H9 (cell line): ENCODE measurements at regions not wholly inside any gene's neighbourhood (a gene's known extent, or its start where the extent isn't known, plus 50 kb on each side); places are given as distances from the start of the nearest gene placed in this dataset.

Source experiments
- DNase-seq: peaks from one replicate; pipeline ENCODE4 v3.0.0-alpha.2; 2017
- H2AFZ ChIP-seq: one replicate; pipeline ENCODE4 v1.6.1; 2013; ENCODE audit warnings: mild to moderate bottlenecking, low read length, control low read depth, moderate library complexity
- H2AK5ac ChIP-seq: 2 replicates; pipeline ENCODE4 v1.6.1; 2013; ENCODE audit warnings: low read length, control low read depth, mixed read lengths; ENCODE audit not compliant: insufficient read length
- H2BK120ac ChIP-seq: one replicate; pipeline ENCODE4 v1.6.1; 2013; ENCODE audit warnings: low read depth, mild to moderate bottlenecking, low read length, control low read depth, inconsistent platforms; ENCODE audit not compliant: poor library complexity, severe bottlenecking
- H2BK12ac ChIP-seq: 2 replicates; pipeline ENCODE4 v1.6.1; 2013; ENCODE audit warnings: low read length, control low read depth, mixed read lengths, low read depth; ENCODE audit not compliant: insufficient read length
- H2BK15ac ChIP-seq: 2 replicates; pipeline ENCODE4 v1.6.1; 2013; ENCODE audit warnings: low read depth, low read length, control low read depth
- H2BK20ac ChIP-seq: one replicate; pipeline ENCODE4 v1.6.1; 2013; ENCODE audit warnings: low read depth, mild to moderate bottlenecking, low read length, control low read depth, inconsistent platforms; ENCODE audit not compliant: poor library complexity, severe bottlenecking
- H2BK5ac ChIP-seq: 2 replicates; pipeline ENCODE4 v1.6.1; 2013; ENCODE audit warnings: low read length, control low read depth, mixed read lengths; ENCODE audit not compliant: insufficient read length
- H3K14ac ChIP-seq: 2 replicates; pipeline ENCODE4 v1.6.1; 2013; ENCODE audit warnings: low read length, control low read depth; ENCODE audit not compliant: insufficient read depth
- H3K18ac ChIP-seq: 2 replicates; pipeline ENCODE4 v1.6.1; 2013; ENCODE audit warnings: low read depth, mild to moderate bottlenecking, mixed read lengths, low read length, control low read depth; ENCODE audit not compliant: insufficient read length
- H3K23ac ChIP-seq: 2 replicates; pipeline ENCODE4 v1.6.1; 2013; ENCODE audit warnings: low read length, control low read depth, mixed read lengths, low read depth; ENCODE audit not compliant: insufficient read length
- H3K23me2 ChIP-seq: 2 replicates; pipeline ENCODE4 v1.6.1; 2013; ENCODE audit warnings: low read depth, mild to moderate bottlenecking, mixed read lengths, low read length, control low read depth; ENCODE audit not compliant: insufficient read length, poor library complexity, severe bottlenecking
- H3K27ac ChIP-seq: 2 replicates; pipeline ENCODE4 v1.5.1; 2013; ENCODE audit warnings: low read length, control low read depth, mixed read lengths, low read depth; ENCODE audit not compliant: insufficient read length
- H3K27me3 ChIP-seq: 2 replicates; pipeline ENCODE4 v1.6.1; 2013; ENCODE audit warnings: low read length, control low read depth, inconsistent platforms; ENCODE audit not compliant: insufficient read depth
- H3K4ac ChIP-seq: 2 replicates; pipeline ENCODE4 v1.6.1; 2013; ENCODE audit warnings: low read depth, mild to moderate bottlenecking, control low read depth, inconsistent platforms, low read length, moderate library complexity
- H3K4me1 ChIP-seq: 2 replicates; pipeline ENCODE4 v1.6.1; 2013; ENCODE audit warnings: low read length, control low read depth, inconsistent platforms; ENCODE audit not compliant: insufficient read depth
- H3K4me2 ChIP-seq: 2 replicates; pipeline ENCODE4 v1.6.1; 2013; ENCODE audit warnings: low read length, control low read depth, mixed read lengths; ENCODE audit not compliant: insufficient read length, insufficient read depth
- H3K56ac ChIP-seq: 2 replicates; pipeline ENCODE4 v1.6.1; 2013; ENCODE audit warnings: low read depth, mild to moderate bottlenecking, mixed read lengths, low read length, control low read depth; ENCODE audit not compliant: insufficient read length
- H3K79me1 ChIP-seq: 2 replicates; pipeline ENCODE4 v1.6.1; 2013; ENCODE audit warnings: low read depth, mild to moderate bottlenecking, moderate library complexity, low read length, control low read depth, inconsistent platforms; ENCODE audit not compliant: insufficient read depth, poor library complexity, severe bottlenecking
- H3K79me2 ChIP-seq: 2 replicates; pipeline ENCODE4 v1.6.1; 2013; ENCODE audit warnings: low read length, control low read depth, inconsistent platforms; ENCODE audit not compliant: insufficient read depth
- H3K9ac ChIP-seq: 2 replicates; pipeline ENCODE4 v1.6.1; 2013; ENCODE audit warnings: low read length, control low read depth, mixed read lengths; ENCODE audit not compliant: insufficient read length; ENCODE audit errors: extremely low read depth
- H3K9me3 ChIP-seq: one replicate; pipeline ENCODE4 v1.6.1; 2013; ENCODE audit warnings: low read depth, low read length, inconsistent platforms; ENCODE audit not compliant: control insufficient read depth
- H3T11ph ChIP-seq: one replicate; pipeline ENCODE4 v1.6.1; 2013; ENCODE audit warnings: mild to moderate bottlenecking, low read length, control low read depth, inconsistent platforms
- H4K20me1 ChIP-seq: one replicate; pipeline ENCODE4 v1.6.1; 2013; ENCODE audit not compliant: control insufficient read depth, insufficient read length, insufficient read depth
- H4K5ac ChIP-seq: 2 replicates; pipeline ENCODE4 v1.6.1; 2013; ENCODE audit warnings: low read depth, mild to moderate bottlenecking, mixed read lengths, low read length, control low read depth; ENCODE audit not compliant: insufficient read length
- H4K8ac ChIP-seq: replicated peaks from 2 replicates; pipeline ENCODE4 v1.6.1; 2013; ENCODE audit warnings: low read length, control low read depth, mixed read lengths, low read depth; ENCODE audit not compliant: insufficient read length
- H4K91ac ChIP-seq: 2 replicates; pipeline ENCODE4 v1.6.1; 2013; ENCODE audit warnings: low read depth, mild to moderate bottlenecking, moderate library complexity, mixed read lengths, low read length, control low read depth; ENCODE audit not compliant: insufficient read length
- H3K27ac Mint-ChIP-seq, 3 experiments: 2 replicates in 2 of 3; 3 replicates in 1 of 3; pipeline ENCODE4 v1.8.0; 2020 to 2021; ENCODE audit warnings: mixed read lengths in 3 of 3, mild to moderate bottlenecking in 1 of 3, moderate library complexity in 1 of 3
- H3K27me3 Mint-ChIP-seq: 2 replicates; pipeline ENCODE4 v1.8.0; 2021; ENCODE audit warnings: low read depth, mild to moderate bottlenecking, moderate library complexity, mixed read lengths
- H3K36me3 Mint-ChIP-seq, 3 experiments: 2 replicates in 2 of 3; 3 replicates in 1 of 3; pipeline ENCODE4 v1.8.0; 2020 to 2021; ENCODE audit warnings: low read depth in 3 of 3, mixed read lengths in 3 of 3; ENCODE audit not compliant: insufficient read depth in 1 of 3
- H3K4me1 Mint-ChIP-seq, 2 experiments: 2 replicates each; pipeline ENCODE4 v1.8.0; 2020; ENCODE audit warnings: mixed read lengths in 2 of 2
- H3K4me3 Mint-ChIP-seq, 2 experiments: 2 replicates in 1 of 2; 3 replicates in 1 of 2; pipeline ENCODE4 v1.8.0; 2020 to 2021; ENCODE audit warnings: mild to moderate bottlenecking in 2 of 2, mixed read lengths in 2 of 2, moderate library complexity in 1 of 2
- H3K9me3 Mint-ChIP-seq, 2 experiments: 2 replicates in 1 of 2; 3 replicates in 1 of 2; pipeline ENCODE4 v1.8.0; 2020; ENCODE audit warnings: mild to moderate bottlenecking in 2 of 2, mixed read lengths in 2 of 2, moderate library complexity in 1 of 2
- CTCF ChIP-seq: fragments of 200-600 bp; sonication (generic); conservative IDR thresholded peaks from 3 replicates; pipeline ENCODE4 v1.8.0; 2021; ENCODE audit warnings: antibody characterized with exemption, mild to moderate bottlenecking
- WGBS: extraction: QIAGEN DNeasy Blood & Tissue Kit; methylation state at CpG from one replicate; pipeline ENCODE4 v1.1.7; 2013; ENCODE audit warnings: missing lambda C conversion rate, low lambda C conversion rate, mixed read lengths; ENCODE audit not compliant: insufficient read length; ENCODE audit errors: extremely low coverage; 5-methylcytosine and 5-hydroxymethylcytosine counted together

GRCh38 chr2:70371753-70372152 lies 69.9 kb upstream of the FAM136A start:
- Histone ChIP-seq H3K23ac (no peak overlapping the region), H3K23me2 (no peaks in the 10 kb centered on the region), H3K9me3 (no peaks in the 10 kb centered on the region), H3K27ac (no peak overlapping the region), H3K27me3 (no peaks in the 10 kb centered on the region), H3K18ac (no peak overlapping the region), H3T11ph (no peak overlapping the region), H2BK15ac (no peak overlapping the region), H3K4me2 (no peak overlapping the region), H2BK5ac (no peak overlapping the region), H2AFZ (no peak overlapping the region), H3K14ac (no peak overlapping the region), H4K91ac (no peak overlapping the region), H3K4me1 (no peaks in the 10 kb centered on the region), H4K20me1 (no peaks in the 10 kb centered on the region), H3K79me1 (no peaks in the 10 kb centered on the region), H2BK20ac (no peak overlapping the region), H4K5ac (no peak overlapping the region), H2BK12ac (no peak overlapping the region), H3K4ac (no peak overlapping the region), H4K8ac (no peak overlapping the region), H3K79me2 (no peaks in the 10 kb centered on the region), H3K9ac (no peak overlapping the region), H3K56ac (no peak overlapping the region), H2AK5ac (no peak overlapping the region), H2BK120ac (no peak overlapping the region)
- no peaks in the 10 kb centered on the region for H3K36me3 Mint-ChIP-seq
- DNase-seq, result no peak
- H3K9me3 Mint-ChIP-seq, result no peaks in the 10 kb centered on the region
- H3K4me3 Mint-ChIP-seq, result no peak overlapping the region
- no peak overlapping the region; a peak in 1 of 7 replicates for H3K27ac Mint-ChIP-seq
- no peak for TF ChIP-seq CTCF
- WGBS, result no CpG with 5 or more reads among the region's 3 CpGs
- H3K4me1 Mint-ChIP-seq, result peaks cover 5 to 6% of the 10 kb centered on the region in 2 experiments; a peak in 3 of 4 replicates
- no peaks in the 10 kb centered on the region; the same call in none of the 2 replicates for H3K27me3 Mint-ChIP-seq
